MM.1S (cell line): ENCODE measurements at regions not wholly inside any gene's neighbourhood (a gene's known extent, or its start where the extent isn't known, plus 50 kb on each side); places are given as distances from the start of the nearest gene placed in this dataset.

ENCODE experiments used
- DNase-seq: peaks from one replicate; pipeline ENCODE4 v3.0.0-alpha.2; 2015
- H2AFZ ChIP-seq: fragments of 300-600 bp; sonication (generic); 2 replicates; pipeline ENCODE4 v1.6.0; 2016; ENCODE audit warnings: antibody characterized with exemption, low read length
- H3F3A ChIP-seq: fragments of 300-600 bp; sonication (generic); 2 replicates; pipeline ENCODE4 v1.6.1; 2016; ENCODE audit warnings: mild to moderate bottlenecking, antibody characterized with exemption, low read length, moderate library complexity, mixed read lengths; ENCODE audit not compliant: insufficient read depth
- H3K27ac ChIP-seq: fragments of 300-600 bp; sonication (generic); 2 replicates; pipeline ENCODE4 v1.5.1; 2016; ENCODE audit warnings: mild to moderate bottlenecking, low read length
- H3K27me3 ChIP-seq: fragments of 300-600 bp; sonication (generic); replicated peaks from 2 replicates; pipeline ENCODE4 v1.6.0; 2016; ENCODE audit warnings: low read length; ENCODE audit not compliant: insufficient read depth
- H3K36me3 ChIP-seq: fragments of 300-600 bp; sonication (generic); replicated peaks from 2 replicates; pipeline ENCODE4 v1.6.1; 2016; ENCODE audit warnings: mild to moderate bottlenecking, low read length, mixed read lengths; ENCODE audit not compliant: insufficient read depth
- H3K4me1 ChIP-seq: fragments of 300-600 bp; sonication (generic); 2 replicates; pipeline ENCODE4 v1.6.1; 2016; ENCODE audit warnings: low read length, mixed read lengths
- H3K4me2 ChIP-seq: fragments of 300-600 bp; sonication (generic); 2 replicates; pipeline ENCODE4 v1.6.0; 2016; ENCODE audit warnings: low read depth, low read length
- H3K4me3 ChIP-seq: fragments of 300-600 bp; sonication (generic); 2 replicates; pipeline ENCODE4 v1.5.1; 2016; ENCODE audit warnings: low read length, mixed read lengths
- H3K79me2 ChIP-seq: fragments of 300-600 bp; sonication (generic); 2 replicates; pipeline ENCODE4 v1.6.1; 2016; ENCODE audit warnings: mixed run types, low read length, mixed read lengths
- H3K9ac ChIP-seq: fragments of 300-600 bp; sonication (generic); 2 replicates; pipeline ENCODE4 v1.6.1; 2016; ENCODE audit warnings: low read length, mixed read lengths
- H3K9me2 ChIP-seq: fragments of 300-600 bp; sonication (generic); replicated peaks from 2 replicates; pipeline ENCODE4 v1.6.1; 2016; ENCODE audit warnings: mild to moderate bottlenecking, low read length, mixed read lengths; ENCODE audit not compliant: insufficient read depth
- H3K9me3 ChIP-seq: fragments of 300-600 bp; sonication (generic); replicated peaks from 2 replicates; pipeline ENCODE4 v1.6.1; 2016; ENCODE audit warnings: mild to moderate bottlenecking, low read length, mixed read lengths; ENCODE audit not compliant: insufficient read depth
- H4K20me1 ChIP-seq: fragments of 300-600 bp; sonication (generic); 2 replicates; pipeline ENCODE4 v1.6.1; 2016; ENCODE audit warnings: mild to moderate bottlenecking, low read length, moderate library complexity, mixed read lengths; ENCODE audit not compliant: insufficient read depth
- EZH2 ChIP-seq: fragments of 300-600 bp; sonication (generic); optimal IDR thresholded peaks from 2 replicates; pipeline ENCODE3; 2017; ENCODE audit warnings: low read depth, mild to moderate bottlenecking, antibody characterized with exemption, low read length, mixed read lengths
- EZH2phosphoT487 ChIP-seq: fragments of 300-600 bp; sonication (generic); IDR thresholded peaks from 2 replicates; pipeline ENCODE4 v1.6.1; 2018; ENCODE audit warnings: antibody characterized with exemption, low read length
- TF ChIP-seq, protein P1 (sequence below): fragments of 300-600 bp; sonication (generic); IDR thresholded peaks from 2 replicates; pipeline ENCODE4 v1.5.1; 2016; ENCODE audit warnings: antibody characterized with exemption, low read length, mixed read lengths

DNA sequence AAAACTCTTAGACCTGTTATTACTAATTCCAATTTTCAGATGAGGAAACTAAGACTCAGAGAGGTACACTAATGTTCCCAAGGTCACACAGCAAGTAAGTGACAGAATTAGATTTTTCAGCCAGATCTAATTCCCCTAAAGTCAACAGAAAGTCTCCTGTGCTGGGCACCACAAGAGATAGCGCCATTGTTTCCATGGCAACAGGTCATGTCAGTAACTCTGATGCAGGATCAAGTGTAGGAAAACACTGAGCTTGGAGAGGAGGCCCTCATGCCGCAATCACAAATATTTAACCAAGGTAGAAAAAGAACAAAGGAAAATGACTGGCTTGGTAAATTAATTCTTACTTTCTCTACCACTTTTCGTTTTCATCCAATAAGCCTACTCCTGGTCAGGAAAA is 166.0 kb upstream of the CDH13 start:
- no peak for TF ChIP-seq EZH2
- TF ChIP-seq, protein P1, sequence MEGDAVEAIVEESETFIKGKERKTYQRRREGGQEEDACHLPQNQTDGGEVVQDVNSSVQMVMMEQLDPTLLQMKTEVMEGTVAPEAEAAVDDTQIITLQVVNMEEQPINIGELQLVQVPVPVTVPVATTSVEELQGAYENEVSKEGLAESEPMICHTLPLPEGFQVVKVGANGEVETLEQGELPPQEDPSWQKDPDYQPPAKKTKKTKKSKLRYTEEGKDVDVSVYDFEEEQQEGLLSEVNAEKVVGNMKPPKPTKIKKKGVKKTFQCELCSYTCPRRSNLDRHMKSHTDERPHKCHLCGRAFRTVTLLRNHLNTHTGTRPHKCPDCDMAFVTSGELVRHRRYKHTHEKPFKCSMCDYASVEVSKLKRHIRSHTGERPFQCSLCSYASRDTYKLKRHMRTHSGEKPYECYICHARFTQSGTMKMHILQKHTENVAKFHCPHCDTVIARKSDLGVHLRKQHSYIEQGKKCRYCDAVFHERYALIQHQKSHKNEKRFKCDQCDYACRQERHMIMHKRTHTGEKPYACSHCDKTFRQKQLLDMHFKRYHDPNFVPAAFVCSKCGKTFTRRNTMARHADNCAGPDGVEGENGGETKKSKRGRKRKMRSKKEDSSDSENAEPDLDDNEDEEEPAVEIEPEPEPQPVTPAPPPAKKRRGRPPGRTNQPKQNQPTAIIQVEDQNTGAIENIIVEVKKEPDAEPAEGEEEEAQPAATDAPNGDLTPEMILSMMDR, result no peak
- TF ChIP-seq EZH2phosphoT487, result no peak
- H3K27me3 ChIP-seq, result no peaks in the 10 kb centered on the region
- no peak overlapping the region for H2AFZ ChIP-seq
- H3K4me3 ChIP-seq, result no peak overlapping the region
- DNase-seq, result no peak
- no peaks in the 10 kb centered on the region for H3K9me3 ChIP-seq
- H3K4me2 ChIP-seq, result no peak overlapping the region
- no peaks in the 10 kb centered on the region for H4K20me1 ChIP-seq
- no peaks in the 10 kb centered on the region for H3K9me2 ChIP-seq
- no peaks in the 10 kb centered on the region for H3K36me3 ChIP-seq
- H3F3A ChIP-seq, result no peaks in the 10 kb centered on the region
- no peaks in the 10 kb centered on the region for H3K79me2 ChIP-seq
- H3K9ac ChIP-seq, result no peak overlapping the region
- no peaks in the 10 kb centered on the region for H3K4me1 ChIP-seq
- no peak overlapping the region for H3K27ac ChIP-seq

DNA sequence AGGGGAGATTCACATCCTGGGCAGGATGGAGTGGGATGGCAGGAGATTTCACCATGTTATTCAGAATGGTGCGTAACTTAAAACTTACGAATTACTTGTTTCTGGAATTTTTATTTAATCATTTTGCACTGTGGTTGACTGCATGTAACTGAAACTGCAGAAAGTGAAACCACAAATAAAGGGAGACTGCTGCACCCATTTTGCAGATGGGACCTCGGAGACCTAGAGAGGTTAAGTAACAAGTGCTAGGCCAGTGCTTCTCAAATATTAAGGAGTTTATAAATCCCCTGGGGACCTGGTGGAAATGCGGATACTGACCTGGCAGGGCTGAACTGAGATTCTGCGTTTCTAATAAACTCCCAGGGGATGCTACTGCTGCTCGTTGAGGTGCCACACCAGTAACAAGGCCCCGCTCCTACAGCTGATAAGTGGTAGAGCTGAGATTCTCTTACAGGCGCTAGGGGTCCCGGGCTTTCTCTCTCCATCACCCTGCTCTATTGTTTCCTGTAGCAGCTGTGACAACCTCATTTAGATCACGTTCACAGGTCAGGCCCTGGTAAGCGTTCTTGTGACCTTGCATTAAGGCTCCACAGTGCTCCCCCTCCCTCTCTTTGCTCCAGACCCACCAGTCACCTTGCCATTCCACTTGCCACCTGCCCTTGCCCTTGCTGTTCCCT is 167.1 kb upstream of the CDH13 start:
- Histone ChIP-seq H3K9me3 (no peaks in the 10 kb centered on the region), H3K27me3 (no peaks in the 10 kb centered on the region), H3F3A (no peaks in the 10 kb centered on the region), H3K79me2 (no peaks in the 10 kb centered on the region), H3K9me2 (no peaks in the 10 kb centered on the region), H3K4me2 (no peak overlapping the region), H3K27ac (no peak overlapping the region), H2AFZ (no peak overlapping the region), H3K9ac (no peak overlapping the region), H3K36me3 (no peaks in the 10 kb centered on the region), H3K4me3 (no peak overlapping the region), H4K20me1 (no peaks in the 10 kb centered on the region), H3K4me1 (no peaks in the 10 kb centered on the region)
- TF ChIP-seq EZH2 (no peak), EZH2phosphoT487 (no peak)
- TF ChIP-seq, protein P1, result no peak
- no peak for DNase-seq

DNA sequence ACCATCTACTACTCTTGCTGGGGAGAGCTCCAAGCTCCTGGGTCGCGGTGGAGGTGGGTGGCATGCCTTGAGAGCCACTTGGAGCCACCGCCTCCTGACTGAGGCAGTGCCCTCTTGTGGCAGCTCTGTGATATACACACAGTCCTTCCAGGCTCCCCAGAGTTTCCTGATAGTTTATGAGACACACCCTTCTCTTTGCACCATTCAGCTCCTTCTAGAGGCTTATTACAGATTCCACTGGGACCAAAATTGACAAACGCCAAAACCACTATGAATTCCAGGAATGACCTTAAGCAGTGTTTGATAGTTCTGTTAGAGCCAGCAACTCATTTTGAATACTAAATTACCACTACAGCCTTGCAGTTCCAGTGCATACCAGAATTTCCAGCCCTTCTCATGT is 170.1 kb upstream of the CDH13 start:
- no peaks in the 10 kb centered on the region for H4K20me1 ChIP-seq
- no peaks in the 10 kb centered on the region for H3K9me2 ChIP-seq
- H3K27ac ChIP-seq, result no peak overlapping the region
- no peak overlapping the region for H3K4me2 ChIP-seq
- no peak overlapping the region for H3K9ac ChIP-seq
- no peaks in the 10 kb centered on the region for H3K9me3 ChIP-seq
- no peaks in the 10 kb centered on the region for H3K79me2 ChIP-seq
- H2AFZ ChIP-seq, result no peak overlapping the region
- TF ChIP-seq, protein P1, result peak; percentile 55
- TF ChIP-seq EZH2phosphoT487, result no peak
- TF ChIP-seq EZH2, result no peak
- no peaks in the 10 kb centered on the region for H3F3A ChIP-seq
- H3K4me1 ChIP-seq, result no peaks in the 10 kb centered on the region
- H3K27me3 ChIP-seq, result no peaks in the 10 kb centered on the region
- no peaks in the 10 kb centered on the region for H3K36me3 ChIP-seq
- H3K4me3 ChIP-seq, result no peak overlapping the region
- peak; percentile 39 for DNase-seq
